ENCODE measurements at regions not wholly inside any gene's neighbourhood (a gene's known extent, or its start where the extent isn't known, plus 50 kb on each side); places are given as distances from the start of the nearest gene placed in this dataset.

GRCh38 chr4:79788884-79789283, 284.1 kb downstream of the ANTXR2 start:
- TF ChIP-seq, protein P1, sequence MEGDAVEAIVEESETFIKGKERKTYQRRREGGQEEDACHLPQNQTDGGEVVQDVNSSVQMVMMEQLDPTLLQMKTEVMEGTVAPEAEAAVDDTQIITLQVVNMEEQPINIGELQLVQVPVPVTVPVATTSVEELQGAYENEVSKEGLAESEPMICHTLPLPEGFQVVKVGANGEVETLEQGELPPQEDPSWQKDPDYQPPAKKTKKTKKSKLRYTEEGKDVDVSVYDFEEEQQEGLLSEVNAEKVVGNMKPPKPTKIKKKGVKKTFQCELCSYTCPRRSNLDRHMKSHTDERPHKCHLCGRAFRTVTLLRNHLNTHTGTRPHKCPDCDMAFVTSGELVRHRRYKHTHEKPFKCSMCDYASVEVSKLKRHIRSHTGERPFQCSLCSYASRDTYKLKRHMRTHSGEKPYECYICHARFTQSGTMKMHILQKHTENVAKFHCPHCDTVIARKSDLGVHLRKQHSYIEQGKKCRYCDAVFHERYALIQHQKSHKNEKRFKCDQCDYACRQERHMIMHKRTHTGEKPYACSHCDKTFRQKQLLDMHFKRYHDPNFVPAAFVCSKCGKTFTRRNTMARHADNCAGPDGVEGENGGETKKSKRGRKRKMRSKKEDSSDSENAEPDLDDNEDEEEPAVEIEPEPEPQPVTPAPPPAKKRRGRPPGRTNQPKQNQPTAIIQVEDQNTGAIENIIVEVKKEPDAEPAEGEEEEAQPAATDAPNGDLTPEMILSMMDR (IDR thresholded peaks at IDR 0.05), result no peak
- TF ChIP-seq POLR2A (IDR thresholded peaks at IDR 0.05), result no peak
